Astrocyte of the cerebellum (primary cell): ENCODE measurements at regions not wholly inside any gene's neighbourhood (a gene's known extent, or its start where the extent isn't known, plus 50 kb on each side); places are given as distances from the start of the nearest gene placed in this dataset.
A peak's percentile ranks its signal among the peaks of the same experiment; 100 is the strongest.
"Not testable (repeated sequence)": the region's sequence is repeated elsewhere in the genome, so short reads cannot be mapped to it uniquely, and the experiment has no call there.

ENCODE experiments used
- DNase-seq: peaks from one replicate; pipeline ENCODE4 v3.0.0-alpha.2; 2011; ENCODE audit warnings: low read depth
- H3K4me3 ChIP-seq: 2 replicates; pipeline ENCODE4 v1.5.1; 2011; ENCODE audit warnings: mild to moderate bottlenecking, low read depth, low read length, moderate library complexity
- in situ Hi-C: cut with HindIII; loops from 2 replicates; pipeline ENCODE4 v1.10.0; 2017; ENCODE audit warnings: low sequenced_read_pairs
- TF ChIP-seq, protein P1 (sequence below): IDR thresholded peaks from 2 replicates; pipeline ENCODE4 v1.5.1; 2012; ENCODE audit warnings: low read length, low read depth, moderate library complexity, mild to moderate bottlenecking; ENCODE audit errors: missing control alignments

DNA sequence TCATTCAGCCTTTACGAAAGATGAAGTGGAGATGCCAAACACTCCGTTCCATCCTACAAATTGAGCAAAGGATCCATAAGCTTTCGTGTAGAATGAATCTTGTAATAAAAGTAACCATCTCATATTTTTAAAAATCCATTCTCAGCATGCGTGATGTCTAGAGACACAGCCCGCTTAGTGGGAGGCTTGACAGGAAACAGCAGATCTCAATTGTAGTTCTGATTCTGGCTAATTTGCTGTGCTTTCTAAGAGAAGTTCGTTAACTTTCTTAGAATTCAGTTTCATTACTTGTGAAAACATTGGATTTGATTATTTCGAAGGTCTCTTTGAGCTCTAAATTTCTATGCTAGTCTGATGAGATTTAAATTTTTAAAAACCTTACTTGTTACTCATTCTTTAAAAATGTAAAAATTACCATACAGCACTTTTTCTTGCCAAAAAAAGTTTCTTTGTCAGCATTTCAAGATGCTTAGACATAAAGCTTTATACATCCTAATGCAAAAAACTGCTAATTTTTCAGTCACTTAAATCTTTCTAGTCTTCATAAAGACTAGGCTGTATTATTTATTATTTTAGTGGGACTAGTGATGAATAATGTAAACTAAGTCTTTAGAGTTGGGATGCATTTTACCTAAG, 66.9 kb upstream of the NEIL3 start:
- DNase-seq: no peak
- TF ChIP-seq, protein P1, sequence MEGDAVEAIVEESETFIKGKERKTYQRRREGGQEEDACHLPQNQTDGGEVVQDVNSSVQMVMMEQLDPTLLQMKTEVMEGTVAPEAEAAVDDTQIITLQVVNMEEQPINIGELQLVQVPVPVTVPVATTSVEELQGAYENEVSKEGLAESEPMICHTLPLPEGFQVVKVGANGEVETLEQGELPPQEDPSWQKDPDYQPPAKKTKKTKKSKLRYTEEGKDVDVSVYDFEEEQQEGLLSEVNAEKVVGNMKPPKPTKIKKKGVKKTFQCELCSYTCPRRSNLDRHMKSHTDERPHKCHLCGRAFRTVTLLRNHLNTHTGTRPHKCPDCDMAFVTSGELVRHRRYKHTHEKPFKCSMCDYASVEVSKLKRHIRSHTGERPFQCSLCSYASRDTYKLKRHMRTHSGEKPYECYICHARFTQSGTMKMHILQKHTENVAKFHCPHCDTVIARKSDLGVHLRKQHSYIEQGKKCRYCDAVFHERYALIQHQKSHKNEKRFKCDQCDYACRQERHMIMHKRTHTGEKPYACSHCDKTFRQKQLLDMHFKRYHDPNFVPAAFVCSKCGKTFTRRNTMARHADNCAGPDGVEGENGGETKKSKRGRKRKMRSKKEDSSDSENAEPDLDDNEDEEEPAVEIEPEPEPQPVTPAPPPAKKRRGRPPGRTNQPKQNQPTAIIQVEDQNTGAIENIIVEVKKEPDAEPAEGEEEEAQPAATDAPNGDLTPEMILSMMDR: no peak
- in situ Hi-C loops: no loop called here
- H3K4me3 ChIP-seq: no peak overlapping the region

DNA sequence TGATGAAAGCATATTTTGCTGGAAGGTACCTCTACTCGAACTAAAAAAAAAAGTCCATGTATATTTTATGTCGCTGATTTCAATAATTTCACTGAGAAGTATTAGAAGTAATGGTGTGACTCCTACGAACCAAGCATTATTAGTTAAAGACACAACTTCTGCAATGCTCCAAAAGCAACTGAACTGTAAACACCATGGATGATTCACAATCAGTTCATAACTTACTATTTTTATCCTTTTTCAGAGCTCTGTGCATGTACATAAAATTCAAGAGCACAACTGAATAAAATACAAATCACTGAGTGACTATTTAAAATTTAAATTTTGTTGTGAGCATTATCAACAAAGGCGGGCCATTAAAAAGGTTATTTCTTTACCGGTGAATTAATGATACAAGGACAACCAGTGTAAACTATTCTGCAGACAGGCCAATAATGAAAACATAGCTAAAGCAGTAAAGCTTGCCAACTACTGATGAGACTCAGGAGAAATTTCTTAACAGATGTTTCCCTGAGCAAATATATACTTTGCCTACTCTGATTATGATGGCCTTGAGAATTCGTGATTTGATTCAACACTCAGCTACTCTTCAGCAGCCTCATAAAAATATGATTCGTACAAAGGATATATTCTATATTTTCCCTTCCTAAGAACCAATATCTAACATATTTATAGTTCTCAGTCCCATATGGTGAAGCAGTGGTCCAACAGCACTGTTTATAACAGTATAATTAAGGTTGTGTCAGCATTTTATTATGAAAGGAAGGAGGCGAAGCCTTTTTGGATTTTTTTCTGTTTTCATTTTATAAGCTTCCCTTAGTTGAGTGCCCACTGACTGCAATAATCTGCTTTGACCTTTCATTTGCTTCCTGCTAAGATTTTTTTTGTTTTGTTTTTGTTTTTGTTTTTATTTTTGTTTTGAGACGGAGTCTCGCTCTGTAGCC, 62.8 kb upstream of the NEIL3 start:
- H3K4me3 ChIP-seq: no peak overlapping the region
- in situ Hi-C loops: no loop called here
- DNase-seq: no peak
- TF ChIP-seq, protein P1: no peak

DNA sequence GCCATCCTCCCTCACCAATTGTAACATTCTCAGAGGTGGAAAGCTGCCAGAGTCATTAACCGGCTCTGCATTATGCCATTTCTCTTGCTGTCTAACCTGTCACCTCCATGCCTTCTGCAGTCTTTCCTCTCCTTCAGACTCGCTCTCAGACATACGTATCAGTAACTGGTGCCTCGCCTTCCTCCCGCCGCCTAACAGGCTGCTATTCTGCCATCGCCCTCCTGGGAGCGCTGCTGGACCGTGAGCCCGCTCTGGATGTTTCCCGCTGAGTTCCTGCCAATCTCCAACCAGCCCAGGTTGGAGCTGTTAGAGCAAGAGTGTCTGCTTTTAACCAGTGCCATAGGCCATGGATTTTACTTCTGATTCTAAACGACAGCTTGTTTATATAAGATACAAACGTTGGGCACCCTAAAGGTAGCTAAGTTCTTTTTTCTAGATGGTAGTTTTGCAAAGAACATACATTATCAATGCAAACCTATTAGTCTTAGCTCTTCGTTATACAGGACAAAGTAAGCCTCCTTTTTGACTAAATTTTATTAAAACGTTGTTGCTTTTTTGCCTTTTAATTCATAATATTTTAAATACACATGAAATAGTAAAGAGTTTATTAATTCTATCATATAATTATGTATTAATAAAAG, 59.5 kb upstream of the NEIL3 start:
- peak; percentile 31 for DNase-seq
- H3K4me3 ChIP-seq: no peak overlapping the region
- in situ Hi-C loops: no loop called here
- TF ChIP-seq, protein P1: peak; percentile 98

DNA sequence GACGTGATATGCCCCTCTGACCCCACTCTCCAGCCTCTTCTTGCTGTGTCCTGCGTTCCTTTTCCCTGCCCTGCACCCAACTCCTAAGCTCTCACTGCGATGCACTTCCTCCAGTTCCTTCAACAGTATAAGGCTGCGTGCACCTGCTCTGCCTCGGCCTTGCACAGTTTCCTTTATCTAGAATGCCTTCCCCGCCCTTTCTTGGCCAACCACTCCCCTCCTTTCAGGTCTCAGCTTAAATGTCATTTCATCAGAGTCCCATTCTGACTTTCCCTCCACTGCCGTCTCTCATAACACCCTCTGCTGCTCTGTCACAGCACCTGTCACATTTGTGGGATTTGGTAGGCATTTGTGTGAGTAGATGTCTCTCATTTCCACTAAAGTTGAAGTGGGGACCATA, 58.4 kb upstream of the NEIL3 start:
- in situ Hi-C loops: no loop called here
- TF ChIP-seq, protein P1: no peak
- DNase-seq: no peak
- H3K4me3 ChIP-seq: no peak overlapping the region

DNA sequence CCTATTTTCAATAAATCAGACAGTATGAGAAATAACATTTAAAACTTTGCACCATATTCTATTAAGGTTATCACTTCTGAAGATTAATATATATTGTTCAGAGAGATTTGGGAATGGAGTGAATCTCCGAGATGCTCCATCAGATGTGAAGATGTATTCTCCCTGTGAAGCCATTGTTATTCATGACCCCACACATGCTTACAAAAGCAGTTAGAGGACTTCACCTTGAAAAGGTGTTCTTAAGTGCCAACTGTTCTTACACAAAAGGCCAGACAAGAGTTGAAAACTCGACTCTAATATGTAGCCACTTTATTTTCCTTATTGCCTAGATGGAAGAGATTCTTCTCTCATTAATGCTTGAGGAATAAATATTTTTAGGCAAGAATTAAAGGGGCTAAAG, 54.3 kb upstream of the NEIL3 start:
- in situ Hi-C loops: no loop called here
- TF ChIP-seq, protein P1: no peak
- no peak overlapping the region for H3K4me3 ChIP-seq
- no peak for DNase-seq

DNA sequence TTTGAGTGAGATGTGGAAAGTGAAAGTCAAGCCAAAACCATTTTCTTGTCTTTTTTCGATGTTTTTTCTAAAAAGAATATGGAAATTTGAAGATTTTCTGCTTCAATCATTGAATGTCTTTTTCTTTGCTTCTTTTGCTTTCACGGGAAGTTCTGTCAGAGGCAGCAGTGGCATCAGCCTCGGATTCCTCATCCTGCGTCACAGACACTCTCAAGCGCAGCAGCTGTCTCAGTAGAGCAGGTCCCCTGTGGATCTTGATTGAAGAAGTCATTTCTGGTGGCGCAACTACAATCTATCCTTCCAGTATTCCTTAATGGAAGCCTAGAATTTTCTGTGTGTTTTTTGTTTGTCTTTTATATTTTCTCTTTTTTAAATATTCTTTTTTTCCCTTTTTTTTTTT, 52.7 kb upstream of the NEIL3 start:
- in situ Hi-C loops: no loop called here
- TF ChIP-seq, protein P1: no peak
- H3K4me3 ChIP-seq: no peak overlapping the region

DNA sequence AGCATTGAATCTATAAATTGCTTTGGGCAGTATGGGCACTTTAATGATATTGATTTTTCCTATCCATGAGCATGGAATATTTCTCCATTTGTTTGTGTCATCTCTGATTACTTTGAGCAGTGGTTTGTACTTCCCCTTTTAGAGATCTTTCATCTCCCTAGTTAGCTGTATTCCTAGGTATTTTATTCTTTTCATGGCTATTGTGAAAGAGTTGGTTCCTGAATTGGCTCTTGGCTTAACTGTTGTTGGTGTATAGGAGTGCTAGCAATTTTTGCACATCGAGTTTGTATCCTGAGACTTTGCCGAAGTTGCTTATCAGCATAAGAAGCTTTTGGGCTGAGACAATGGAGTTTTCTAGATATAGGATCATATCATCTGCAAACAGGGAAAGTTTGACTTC, 50.2 kb upstream of the NEIL3 start:
- in situ Hi-C loops, H3K4me3 ChIP-seq, DNase-seq: not testable (repeated sequence)

More for the DNA sequence above, 52.7 kb upstream of the NEIL3 start:
- no peak for DNase-seq
